ENCODE measurements at regions not wholly inside any gene's neighbourhood (a gene's known extent, or its start where the extent isn't known, plus 50 kb on each side); places are given as distances from the start of the nearest gene placed in this dataset.
A peak's percentile ranks its signal among the peaks of the same experiment; 100 is the strongest.
"Not testable (repeated sequence)": the region's sequence is repeated elsewhere in the genome, so short reads cannot be mapped to it uniquely, and the experiment has no call there.

DNA sequence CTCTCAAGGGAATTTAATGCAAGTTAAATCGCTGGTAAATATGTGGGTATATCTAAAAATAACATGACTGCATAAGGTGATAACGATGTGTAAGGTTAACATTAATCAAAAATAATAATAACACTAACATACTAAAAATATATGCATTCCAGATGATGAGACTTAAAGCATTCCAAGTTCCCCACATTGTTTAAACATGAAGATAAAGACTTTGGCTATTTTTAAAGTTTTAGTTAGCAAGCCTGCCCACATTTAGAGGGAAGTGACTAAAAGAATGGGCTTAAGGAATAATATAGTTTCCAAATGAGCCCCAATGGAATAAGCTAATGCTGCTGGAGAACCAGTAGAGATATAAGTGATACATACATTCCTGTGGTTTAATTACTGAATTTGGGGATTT is 941.3 kb downstream of the TBC1D32 start:
- in situ Hi-C loops (cut with HindIII; ENCODE audit: low sequenced_read_pairs): no loop called here
- no peak for DNase-seq (ENCODE audit: low read depth)
- H3K4me3 ChIP-seq (ENCODE audit: low read depth, low read length): no peak overlapping the region
- TF ChIP-seq, protein P1, sequence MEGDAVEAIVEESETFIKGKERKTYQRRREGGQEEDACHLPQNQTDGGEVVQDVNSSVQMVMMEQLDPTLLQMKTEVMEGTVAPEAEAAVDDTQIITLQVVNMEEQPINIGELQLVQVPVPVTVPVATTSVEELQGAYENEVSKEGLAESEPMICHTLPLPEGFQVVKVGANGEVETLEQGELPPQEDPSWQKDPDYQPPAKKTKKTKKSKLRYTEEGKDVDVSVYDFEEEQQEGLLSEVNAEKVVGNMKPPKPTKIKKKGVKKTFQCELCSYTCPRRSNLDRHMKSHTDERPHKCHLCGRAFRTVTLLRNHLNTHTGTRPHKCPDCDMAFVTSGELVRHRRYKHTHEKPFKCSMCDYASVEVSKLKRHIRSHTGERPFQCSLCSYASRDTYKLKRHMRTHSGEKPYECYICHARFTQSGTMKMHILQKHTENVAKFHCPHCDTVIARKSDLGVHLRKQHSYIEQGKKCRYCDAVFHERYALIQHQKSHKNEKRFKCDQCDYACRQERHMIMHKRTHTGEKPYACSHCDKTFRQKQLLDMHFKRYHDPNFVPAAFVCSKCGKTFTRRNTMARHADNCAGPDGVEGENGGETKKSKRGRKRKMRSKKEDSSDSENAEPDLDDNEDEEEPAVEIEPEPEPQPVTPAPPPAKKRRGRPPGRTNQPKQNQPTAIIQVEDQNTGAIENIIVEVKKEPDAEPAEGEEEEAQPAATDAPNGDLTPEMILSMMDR (IDR thresholded peaks at IDR 0.05; ENCODE audit: low read depth, low read length, missing control alignments): no peak

- TF ChIP-seq, protein P1 (IDR thresholded peaks at IDR 0.05; ENCODE audit: low read depth, low read length, missing control alignments): no peak
- peak; percentile 74 for DNase-seq (ENCODE audit: low read depth)
- in situ Hi-C loops (cut with HindIII; ENCODE audit: low sequenced_read_pairs): no loop called here
- H3K4me3 ChIP-seq (ENCODE audit: low read depth, low read length): no peak overlapping the region
Measured at GRCh38 chr6:120384671-120385070, 949.6 kb downstream of the TBC1D32 start.

GRCh38 chr6:120383681-120384080 is 950.6 kb downstream of the TBC1D32 start:
- DNase-seq (ENCODE audit: low read depth): no peak
- no peak overlapping the region for H3K4me3 ChIP-seq (ENCODE audit: low read depth, low read length)
- TF ChIP-seq, protein P1 (IDR thresholded peaks at IDR 0.05; ENCODE audit: low read depth, low read length, missing control alignments): no peak
- in situ Hi-C loops (cut with HindIII; ENCODE audit: low sequenced_read_pairs): no loop called here

GRCh38 chr6:120378582-120379220 is 955.6 kb downstream of the TBC1D32 start:
- TF ChIP-seq, protein P1 (IDR thresholded peaks at IDR 0.05; ENCODE audit: low read depth, low read length, missing control alignments): peak; percentile 70
- no peak overlapping the region for H3K4me3 ChIP-seq (ENCODE audit: low read depth, low read length)
- DNase-seq (ENCODE audit: low read depth): peak; percentile 20
- in situ Hi-C loops (cut with HindIII; ENCODE audit: low sequenced_read_pairs): no loop called here

DNA sequence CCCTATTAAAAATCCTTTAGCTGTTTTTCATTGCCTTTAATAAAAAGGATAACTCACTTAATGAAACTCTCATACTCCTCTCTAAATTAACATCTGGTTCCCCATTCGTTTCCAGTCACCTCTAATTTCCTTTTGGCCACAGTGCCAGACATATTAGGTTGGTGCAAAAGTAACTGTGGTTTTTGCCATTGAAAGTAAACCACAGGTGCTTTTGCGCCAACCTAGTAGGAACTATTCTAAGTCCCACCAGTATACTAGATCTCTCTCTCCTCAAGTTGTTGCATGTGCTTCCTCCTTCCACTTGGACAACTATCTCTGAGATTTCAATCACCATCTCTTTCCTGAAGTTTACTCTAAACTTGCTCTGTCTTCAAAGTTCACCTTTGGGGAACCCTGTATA is 961.1 kb downstream of the TBC1D32 start:
- in situ Hi-C loops (cut with HindIII; ENCODE audit: low sequenced_read_pairs): no loop called here
- TF ChIP-seq, protein P1 (IDR thresholded peaks at IDR 0.05; ENCODE audit: low read depth, low read length, missing control alignments): no peak
- DNase-seq (ENCODE audit: low read depth): no peak
- no peak overlapping the region for H3K4me3 ChIP-seq (ENCODE audit: low read depth, low read length)

DNA sequence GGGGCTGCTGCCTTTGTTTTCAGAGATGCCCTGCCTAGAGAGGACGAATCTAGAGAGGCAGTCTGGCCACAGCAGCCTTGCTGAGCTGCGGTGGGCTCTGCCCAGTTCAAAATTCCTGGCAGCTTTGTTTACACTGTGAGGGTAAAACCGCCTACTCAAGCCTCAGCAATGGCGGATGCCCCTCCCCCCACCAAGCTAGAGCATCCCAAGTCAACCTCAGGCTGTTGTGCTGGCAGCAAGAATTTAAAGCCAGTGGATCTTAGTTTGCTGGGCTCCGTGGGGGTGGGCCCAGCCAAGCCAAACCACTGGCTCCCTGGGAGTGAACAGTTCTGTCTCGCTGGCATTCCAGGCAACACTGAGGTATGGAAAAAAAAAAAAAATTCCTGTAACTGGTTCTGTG is 970.9 kb downstream of the TBC1D32 start:
- H3K4me3 ChIP-seq (ENCODE audit: low read depth, low read length): no peak overlapping the region
- DNase-seq (ENCODE audit: low read depth): no peak
- TF ChIP-seq, protein P1 (IDR thresholded peaks at IDR 0.05; ENCODE audit: low read depth, low read length, missing control alignments): no peak
- in situ Hi-C loops (cut with HindIII; ENCODE audit: low sequenced_read_pairs): no loop called here

- in situ Hi-C loops (cut with HindIII; ENCODE audit: low sequenced_read_pairs); H3K4me3 ChIP-seq (ENCODE audit: low read depth, low read length); DNase-seq (ENCODE audit: low read depth): not testable (repeated sequence)
Measured at GRCh38 chr6:120358535-120358934, 975.7 kb downstream of the TBC1D32 start.
